GM12891 (cell line): ENCODE measurements at regions not wholly inside any gene's neighbourhood (a gene's known extent, or its start where the extent isn't known, plus 50 kb on each side); places are given as distances from the start of the nearest gene placed in this dataset.

Experiments
- DNase-seq: peaks from one replicate; pipeline ENCODE4 v3.0.0; 2011; ENCODE audit warnings: low spot score; ENCODE audit not compliant: insufficient read length
- FAIRE-seq: peaks from 2 replicates; lab custom pipeline; 2011; peaks lifted over from hg19 to GRCh38; lab: Jason Lieb, UNC
- PAX5 ChIP-seq: IDR thresholded peaks from 2 replicates; pipeline ENCODE4 v1.6.1; 2011; ENCODE audit warnings: low read length, moderate library complexity, mild to moderate bottlenecking; ENCODE audit not compliant: insufficient read depth, severe bottlenecking
- POLR2A ChIP-seq: IDR thresholded peaks from 2 replicates; pipeline ENCODE4 v1.6.1; 2011; ENCODE audit warnings: low read depth, low read length, control low read depth
- POLR2AphosphoS5 ChIP-seq: IDR thresholded peaks from 2 replicates; pipeline ENCODE4 v1.6.1; 2011; ENCODE audit warnings: low read depth, low read length, control low read depth
- POU2F2 ChIP-seq: IDR thresholded peaks from 2 replicates; pipeline ENCODE4 v1.6.1; 2011; ENCODE audit warnings: low read depth, mild to moderate bottlenecking, control low read depth, low read length, moderate library complexity
- SPI1 ChIP-seq: IDR thresholded peaks from 2 replicates; pipeline ENCODE4 v1.6.1; 2011; ENCODE audit warnings: low read depth, low read length, control low read depth
- TAF1 ChIP-seq: IDR thresholded peaks from 2 replicates; pipeline ENCODE4 v1.6.1; 2011; ENCODE audit warnings: low read depth, low read length, control low read depth

GRCh38 chr2:118202707-118203303 lies 114.5 kb downstream of the INSIG2 start:
- DNase-seq (no peak), FAIRE-seq (peak; percentile 90)
- TF ChIP-seq PAX5 (no peak), TAF1 (no peak), POLR2AphosphoS5 (no peak), POU2F2 (no peak), POLR2A (no peak), SPI1 (no peak)

GRCh38 chr2:118198268-118198667 lies 110.0 kb downstream of the INSIG2 start:
- TF ChIP-seq POLR2A (no peak), SPI1 (no peak), PAX5 (no peak), POLR2AphosphoS5 (no peak), TAF1 (no peak), POU2F2 (no peak)
- no peak for DNase-seq
- no peak for FAIRE-seq

GRCh38 chr2:118197011-118197675 lies 108.9 kb downstream of the INSIG2 start:
- TF ChIP-seq POLR2AphosphoS5: no peak
- no peak for TF ChIP-seq SPI1
- TF ChIP-seq TAF1: no peak
- TF ChIP-seq PAX5: no peak
- TF ChIP-seq POU2F2: no peak
- no peak for TF ChIP-seq POLR2A
- FAIRE-seq (peak; percentile 61), DNase-seq (no peak)

GRCh38 chr2:118190474-118190873 lies 102.2 kb downstream of the INSIG2 start:
- DNase-seq: no peak
- no peak for FAIRE-seq
- TF ChIP-seq PAX5: no peak
- TF ChIP-seq TAF1: no peak
- TF ChIP-seq POLR2A: no peak
- TF ChIP-seq POU2F2: no peak
- TF ChIP-seq SPI1: no peak
- no peak for TF ChIP-seq POLR2AphosphoS5

GRCh38 chr2:118186858-118187254 lies 98.6 kb downstream of the INSIG2 start:
- DNase-seq (no peak), FAIRE-seq (no peak)
- TF ChIP-seq POLR2A: no peak
- TF ChIP-seq PAX5: no peak

GRCh38 chr2:118186110-118186857 lies 98.0 kb downstream of the INSIG2 start:
- DNase-seq (peak; percentile 90), FAIRE-seq (peak; percentile 95)
- TF ChIP-seq POLR2A: peak; percentile 44; the same call in 1 of the 2 replicates
- TF ChIP-seq PAX5: no peak
- peak; percentile 37; the same call in 1 of the 2 replicates for TF ChIP-seq POLR2AphosphoS5
- TF ChIP-seq TAF1: 0 out of 2 replicates have a peak, but pooled peaks have one; percentile 20
- no peak for TF ChIP-seq SPI1
- TF ChIP-seq POU2F2: 0 out of 2 replicates have a peak, but pooled peaks have one; percentile 43

GRCh38 chr2:118185210-118186109 lies 97.2 kb downstream of the INSIG2 start:
- DNase-seq: peak; percentile 44
- peak; percentile 23 for FAIRE-seq
- TF ChIP-seq SPI1: no peak
- TF ChIP-seq POU2F2: no peak
- no peak for TF ChIP-seq PAX5
- TF ChIP-seq TAF1: no peak
- no peak for TF ChIP-seq POLR2AphosphoS5
- no peak for TF ChIP-seq POLR2A

GRCh38 chr2:118183381-118183780 lies 95.1 kb downstream of the INSIG2 start:
- no peak for FAIRE-seq
- TF ChIP-seq POLR2AphosphoS5 (no peak), POLR2A (no peak), SPI1 (no peak), PAX5 (no peak), POU2F2 (no peak), TAF1 (no peak)
- DNase-seq: no peak
